ENCODE measurements at regions not wholly inside any gene's neighbourhood (a gene's known extent, or its start where the extent isn't known, plus 50 kb on each side); places are given as distances from the start of the nearest gene placed in this dataset.

- TF ChIP-seq CTCF (IDR thresholded peaks at IDR 0.05; ENCODE audit: low read length) (no peak), EZH2 (optimal IDR thresholded peaks at IDR 0.05; ENCODE audit: low read depth, low read length) (no peak), EZH2phosphoT487 (IDR thresholded peaks at IDR 0.05; ENCODE audit: low read length) (no peak)
These were observed 998.4 kb downstream of the IGSF11 start for GRCh38 chr3:118036215-118036614.

All from MM.1S (cell line).